Spleen (tissue), 11 donors: ENCODE measurements at regions not wholly inside any gene's neighbourhood (a gene's known extent, or its start where the extent isn't known, plus 50 kb on each side); places are given as distances from the start of the nearest gene placed in this dataset.

Experiments
- DNase-seq: peaks from one replicate; pipeline ENCODE4 v3.0.0-alpha.2; 2020
- H3K27ac ChIP-seq, 8 donors: fragments of 200-600 bp; sonication (generic) in 7 of 8; 1 replicate in 4 of 8; 2 replicates in 4 of 8; pipeline versions ENCODE4 v1.5.0 to v1.8.0; 2016 to 2021; ENCODE audit warnings: inconsistent platforms in 4 of 8, mild to moderate bottlenecking in 4 of 8, moderate library complexity in 1 of 8
- H3K27me3 ChIP-seq, 7 donors: fragments of 200-600 bp; sonication (generic) in 6 of 7; replicated peaks in 1 of 7; 1 replicate in 4 of 7; 2 replicates in 3 of 7; pipeline versions ENCODE4 v1.5.0 to v1.8.0; 2016 to 2021; ENCODE audit warnings: inconsistent platforms in 3 of 7, mild to moderate bottlenecking in 1 of 7
- H3K36me3 ChIP-seq, 6 donors: fragments of 200-600 bp; sonication (generic) in 5 of 6; 1 replicate in 4 of 6; 2 replicates in 2 of 6; pipeline versions ENCODE4 v1.5.0 to v1.8.0; 2016 to 2021; ENCODE audit warnings: inconsistent platforms in 2 of 6
- H3K4me1 ChIP-seq, 6 donors: fragments of 200-600 bp; sonication (generic) in 5 of 6; 1 replicate in 3 of 6; 2 replicates in 3 of 6; pipeline versions ENCODE4 v1.5.0 to v1.8.0; 2016 to 2021; ENCODE audit warnings: inconsistent platforms in 3 of 6
- H3K4me3 ChIP-seq, 8 donors: fragments of 200-600 bp; sonication (generic) in 7 of 8; 1 replicate in 4 of 8; 2 replicates in 4 of 8; pipeline versions ENCODE4 v1.5.0 to v1.8.0; 2016 to 2021; ENCODE audit warnings: inconsistent platforms in 4 of 8, mild to moderate bottlenecking in 4 of 8, moderate library complexity in 2 of 8
- H3K9me3 ChIP-seq, 8 donors: fragments of 200-600 bp; sonication (generic) in 7 of 8; 1 replicate in 4 of 8; 2 replicates in 4 of 8; pipeline versions ENCODE4 v1.5.0 to v1.8.0; 2016 to 2021; ENCODE audit warnings: inconsistent platforms in 4 of 8
- CTCF ChIP-seq, 11 experiments: fragments of 200-600 bp in 7 of 11; fragments of 450-650 bp in 4 of 11; sonication (generic) in 4 of 11; IDR thresholded peaks in 8 of 11; conservative IDR thresholded peaks in 3 of 11; 1 replicate in 7 of 11; 2 replicates in 4 of 11; pipeline versions ENCODE4 v1.4.0 to v1.8.0; 2016 to 2021; ENCODE audit warnings: antibody characterized with exemption in 11 of 11, inconsistent platforms in 4 of 11, mild to moderate bottlenecking in 1 of 11
- POLR2A ChIP-seq, 3 donors: fragments of 450-650 bp; IDR thresholded peaks; one replicate each; pipeline ENCODE4 v1.5.1; 2017; ENCODE audit warnings: antibody characterized with exemption in 3 of 3, mild to moderate bottlenecking in 1 of 3
- POLR2AphosphoS5 ChIP-seq, 3 donors: sonication (generic); formaldehyde crosslinking; IDR thresholded peaks; one replicate each; pipeline ENCODE4 v1.5.1; 2017; ENCODE audit warnings: antibody characterized with exemption in 3 of 3
- WGBS, 5 donors: extraction: QIAGEN DNeasy Blood & Tissue Kit in 3 of 5; methylation state at CpG; one replicate each; pipeline versions ENCODE4 v1.1.5 to v1.1.7; 2013 to 2018; 5-methylcytosine and 5-hydroxymethylcytosine counted together
- intact Hi-C: fragments of 100-400 bp; cut with DNase I; formaldehyde crosslinking; loops from one replicate; pipeline ENCODE4 v1.15.0; 2023; ENCODE audit warnings: low total_unique reads
- donor health status: healthy with polysubstance abuse.
- donor health status: DM: no; HTN: no; CAD: no; lungs with moderate emphysema.
- donor health status: DM: no; HTN: no; CAD: no.
- donor health status: Bipolar disorder and iron deficiency.
- donor health status: healthy.
- donor health status: DM: no; HTN: no; CAD: no.
- donor health status: DM: yes; HTN: yes; CAD: no.

GRCh38 chr3:40620151-40620550 is 95.4 kb downstream of the ZNF621 start:
- 80 to 95% (median 82%) methylated on average over 2 of the region's 2 CpGs for WGBS, 5 donors
- H3K36me3 ChIP-seq, result no peaks in the 10 kb centered on the region
- peaks cover 0 to 17% (median 3%) of the 10 kb centered on the region in 6 donors for H3K4me1 ChIP-seq
- peaks cover 0 to 18% (median 13%) of the 10 kb centered on the region in 8 donors for H3K9me3 ChIP-seq
- intact Hi-C loops, result no loop called here
- H3K27ac ChIP-seq, result no peak overlapping the region
- TF ChIP-seq POLR2AphosphoS5 (IDR thresholded peaks at IDR 0.05) (no peak), CTCF (IDR thresholded peaks at IDR 0.05 in 8 of 11, conservative IDR thresholded peaks at IDR 0.05 in 3 of 11) (no peak), POLR2A (IDR thresholded peaks at IDR 0.05) (no peak)
- peaks cover 0 to 26% (median 10%) of the 10 kb centered on the region in 7 donors for H3K27me3 ChIP-seq
- no peak for DNase-seq
- no peak overlapping the region for H3K4me3 ChIP-seq

- peaks cover 0 to 8% (median 0%) of the 10 kb centered on the region in 6 donors for H3K4me1 ChIP-seq
- whole genome bisulfite sequencing, 5 donors, result 62 to 83% (median 76%) methylated on average over 4 of the region's 4 CpGs
- no peak for DNase-seq
- H3K36me3 ChIP-seq, result no peaks in the 10 kb centered on the region
- intact Hi-C loops, result no loop called here
- H3K27me3 ChIP-seq, result peaks cover 0 to 15% (median 0%) of the 10 kb centered on the region in 7 donors
- H3K9me3 ChIP-seq, result peaks cover 0 to 19% (median 13%) of the 10 kb centered on the region in 8 donors
- TF ChIP-seq POLR2A (IDR thresholded peaks at IDR 0.05) (no peak), POLR2AphosphoS5 (IDR thresholded peaks at IDR 0.05) (no peak)
- H3K27ac ChIP-seq, result no peak overlapping the region
- no peak overlapping the region for H3K4me3 ChIP-seq
These were observed 96.5 kb downstream of the ZNF621 start for GRCh38 chr3:40621252-40621651.

- peaks cover 0 to 4% (median 0%) of the 10 kb centered on the region in 7 donors for H3K27me3 ChIP-seq
These were observed 98.8 kb downstream of the ZNF621 start for GRCh38 chr3:40623567-40623966.

GRCh38 chr3:40624189-40624769 is 99.5 kb downstream of the ZNF621 start:
- TF ChIP-seq POLR2AphosphoS5 (IDR thresholded peaks at IDR 0.05) (no peak), POLR2A (IDR thresholded peaks at IDR 0.05) (no peak), CTCF (IDR thresholded peaks at IDR 0.05 in 8 of 11, conservative IDR thresholded peaks at IDR 0.05 in 3 of 11) (no peak)
- DNase-seq, result no peak
- peak overlapping the region in 4 of 8 donors; percentile 2 to 62 (median 18) for H3K4me3 ChIP-seq
- peaks cover 0 to 8% (median 0%) of the 10 kb centered on the region in 6 donors for H3K4me1 ChIP-seq
- H3K27ac ChIP-seq, result peak overlapping the region in 4 of 8 donors; percentile 9 to 75 (median 34)
- intact Hi-C loops, result no loop called here
- WGBS, 5 donors, result 82 to 94% (median 91%) methylated on average over 2 of the region's 2 CpGs
- no peaks in the 10 kb centered on the region for H3K27me3 ChIP-seq
- H3K36me3 ChIP-seq, result peaks cover 0 to 3% (median 0%) of the 10 kb centered on the region in 6 donors
- H3K9me3 ChIP-seq, result peaks cover 2 to 41% (median 28%) of the 10 kb centered on the region in 8 donors

More at GRCh38 chr3:40623567-40623966, 98.8 kb downstream of the ZNF621 start:
- Histone ChIP-seq H3K9me3 (peaks cover 0 to 34% (median 21%) of the 10 kb centered on the region in 8 donors), H3K27ac (peak overlapping the region in 3 of 8 donors; percentile 56 to 75 (median 57)), H3K4me1 (peaks cover 0 to 8% (median 0%) of the 10 kb centered on the region in 6 donors), H3K4me3 (peak overlapping the region in 4 of 8 donors; percentile 2 to 62 (median 18)), H3K36me3 (no peaks in the 10 kb centered on the region)
- TF ChIP-seq POLR2A (IDR thresholded peaks at IDR 0.05) (no peak), POLR2AphosphoS5 (IDR thresholded peaks at IDR 0.05) (peak in 1 of 3 donors; percentile 44)
- intact Hi-C loops, result no loop called here
- DNase-seq, result peak; percentile 79
- 11 to 27% (median 17%) methylated on average over 1 of the region's 1 CpG for WGBS, 5 donors

GRCh38 chr3:40627095-40627494 is 102.3 kb downstream of the ZNF621 start:
- no peaks in the 10 kb centered on the region for H3K27me3 ChIP-seq
- peaks cover 2 to 67% (median 45%) of the 10 kb centered on the region in 8 donors for H3K9me3 ChIP-seq
- no peak overlapping the region for H3K27ac ChIP-seq
- WGBS, 5 donors, result 66 to 86% (median 71%) methylated on average over 1 of the region's 1 CpG
- TF ChIP-seq CTCF (IDR thresholded peaks at IDR 0.05 in 8 of 11, conservative IDR thresholded peaks at IDR 0.05 in 3 of 11) (no peak), POLR2A (IDR thresholded peaks at IDR 0.05) (no peak), POLR2AphosphoS5 (IDR thresholded peaks at IDR 0.05) (no peak)
- no peak for DNase-seq
- peaks cover 0 to 13% (median 0%) of the 10 kb centered on the region in 6 donors for H3K36me3 ChIP-seq
- intact Hi-C loops, result no loop called here
- H3K4me1 ChIP-seq, result peaks cover 0 to 8% (median 0%) of the 10 kb centered on the region in 6 donors
- no peak overlapping the region for H3K4me3 ChIP-seq
